Stimulated activated CD8-positive, alpha-beta memory T cell treated with anti-CD3 and anti-CD28 coated beads, Interleukin-15, amount 100 ng/mL, for 48 hours (primary cell): ENCODE measurements at regions not wholly inside any gene's neighbourhood (a gene's known extent, or its start where the extent isn't known, plus 50 kb on each side); places are given as distances from the start of the nearest gene placed in this dataset.

ENCODE experiments used
- DNase-seq, 2 donors: peaks; one replicate each; pipeline ENCODE4 v3.0.0-alpha.2; 2020; ENCODE audit warnings: low read depth in 2 of 2

GRCh38 chrX:155694649-155695048 lies 81.9 kb upstream of the TMLHE start:
- no peak for DNase-seq

GRCh38 chrX:155682834-155683233 lies 70.1 kb upstream of the TMLHE start:
- DNase-seq, result no peak

GRCh38 chrX:155679715-155680114 lies 67.0 kb upstream of the TMLHE start:
- no peak for DNase-seq

GRCh38 chrX:155673338-155673737 lies 60.6 kb upstream of the TMLHE start:
- DNase-seq, result no peak

GRCh38 chrX:155666741-155667140 lies 54.0 kb upstream of the TMLHE start:
- DNase-seq, result no peak
